Hepatocyte (in vitro differentiated cells): ENCODE measurements at regions not wholly inside any gene's neighbourhood (a gene's known extent, or its start where the extent isn't known, plus 50 kb on each side); places are given as distances from the start of the nearest gene placed in this dataset.

Source experiments
- CTCF ChIP-seq: fragments of 200-600 bp; sonication (generic); IDR thresholded peaks from 2 replicates; pipeline ENCODE4 v1.5.1; 2016; ENCODE audit warnings: antibody characterized with exemption, mild to moderate bottlenecking; ENCODE audit not compliant: poor library complexity
- EZH2 ChIP-seq: fragments of 200-600 bp; sonication (generic); IDR thresholded peaks from 2 replicates; pipeline ENCODE4 v1.6.1; 2016; ENCODE audit warnings: antibody characterized with exemption, mild to moderate bottlenecking, borderline replicate concordance

DNA sequence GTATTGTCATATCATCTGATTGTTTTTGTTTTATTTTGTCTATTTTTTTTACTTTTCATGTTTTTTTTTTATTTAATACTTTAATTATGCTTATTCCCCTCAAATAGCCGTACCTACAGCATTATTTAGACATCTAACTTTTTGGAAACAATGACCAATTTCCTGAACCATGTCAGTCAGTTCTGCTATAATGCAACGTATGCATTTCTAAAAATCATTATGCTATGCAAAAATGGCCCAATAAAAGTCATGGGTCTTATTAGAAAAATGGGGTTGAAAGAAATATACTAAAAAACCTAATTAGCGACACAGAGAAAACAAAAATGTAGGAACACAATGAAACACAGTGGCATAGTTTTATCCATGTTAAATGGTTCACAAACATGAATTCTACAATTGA is 1454.7 kb downstream of the GRIK2 start:
- TF ChIP-seq CTCF (no peak), EZH2 (no peak)
